ENCODE measurements at regions not wholly inside any gene's neighbourhood (a gene's known extent, or its start where the extent isn't known, plus 50 kb on each side); places are given as distances from the start of the nearest gene placed in this dataset.

GRCh38 chr12:18165889-18166288 lies 75.9 kb upstream of the RERGL start:
- H3K4me3 ChIP-seq (replicated peaks in 1 of 2; ENCODE audit: low read depth in 2 of 2, low read length in 2 of 2), result no peak overlapping the region
- TF ChIP-seq, protein P1, sequence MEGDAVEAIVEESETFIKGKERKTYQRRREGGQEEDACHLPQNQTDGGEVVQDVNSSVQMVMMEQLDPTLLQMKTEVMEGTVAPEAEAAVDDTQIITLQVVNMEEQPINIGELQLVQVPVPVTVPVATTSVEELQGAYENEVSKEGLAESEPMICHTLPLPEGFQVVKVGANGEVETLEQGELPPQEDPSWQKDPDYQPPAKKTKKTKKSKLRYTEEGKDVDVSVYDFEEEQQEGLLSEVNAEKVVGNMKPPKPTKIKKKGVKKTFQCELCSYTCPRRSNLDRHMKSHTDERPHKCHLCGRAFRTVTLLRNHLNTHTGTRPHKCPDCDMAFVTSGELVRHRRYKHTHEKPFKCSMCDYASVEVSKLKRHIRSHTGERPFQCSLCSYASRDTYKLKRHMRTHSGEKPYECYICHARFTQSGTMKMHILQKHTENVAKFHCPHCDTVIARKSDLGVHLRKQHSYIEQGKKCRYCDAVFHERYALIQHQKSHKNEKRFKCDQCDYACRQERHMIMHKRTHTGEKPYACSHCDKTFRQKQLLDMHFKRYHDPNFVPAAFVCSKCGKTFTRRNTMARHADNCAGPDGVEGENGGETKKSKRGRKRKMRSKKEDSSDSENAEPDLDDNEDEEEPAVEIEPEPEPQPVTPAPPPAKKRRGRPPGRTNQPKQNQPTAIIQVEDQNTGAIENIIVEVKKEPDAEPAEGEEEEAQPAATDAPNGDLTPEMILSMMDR (IDR thresholded peaks at IDR 0.05; ENCODE audit: low read depth, low read length), result no peak
- DNase-seq (ENCODE audit: low read depth in 2 of 2), result no peak

- peak; percentile 59 to 62 for DNase-seq (ENCODE audit: low read depth in 2 of 2)
- H3K4me3 ChIP-seq (replicated peaks in 1 of 2; ENCODE audit: low read depth in 2 of 2, low read length in 2 of 2), result peak overlapping the region in 1 of 2 donors; percentile 6
- TF ChIP-seq, protein P1 (IDR thresholded peaks at IDR 0.05; ENCODE audit: low read depth, low read length), result no peak
Observed at GRCh38 chr12:18165422-18165871, 75.5 kb upstream of the RERGL start.

DNA sequence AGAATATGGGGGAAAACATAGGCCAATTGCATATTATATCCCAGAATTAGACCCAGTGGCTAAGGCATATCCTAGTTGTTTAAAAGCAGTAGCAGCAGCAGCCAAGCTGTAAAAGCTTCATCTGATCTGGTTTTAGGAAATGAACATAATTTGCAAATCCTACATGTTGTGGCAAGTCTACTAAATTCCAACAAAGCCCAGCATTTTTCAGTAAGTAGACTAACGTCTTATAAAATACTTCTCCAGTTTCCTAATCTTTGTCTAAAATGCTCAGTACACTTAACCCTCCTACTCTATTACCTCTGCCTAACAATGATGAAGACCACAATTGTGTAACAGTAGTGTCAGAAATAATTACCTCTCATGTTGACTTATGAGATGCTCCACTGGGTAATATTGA lies 70.9 kb upstream of the RERGL start:
- no peak overlapping the region for H3K4me3 ChIP-seq (replicated peaks in 1 of 2; ENCODE audit: low read depth in 2 of 2, low read length in 2 of 2)
- no peak for DNase-seq (ENCODE audit: low read depth in 2 of 2)
- TF ChIP-seq, protein P1 (IDR thresholded peaks at IDR 0.05; ENCODE audit: low read depth, low read length), result no peak

DNA sequence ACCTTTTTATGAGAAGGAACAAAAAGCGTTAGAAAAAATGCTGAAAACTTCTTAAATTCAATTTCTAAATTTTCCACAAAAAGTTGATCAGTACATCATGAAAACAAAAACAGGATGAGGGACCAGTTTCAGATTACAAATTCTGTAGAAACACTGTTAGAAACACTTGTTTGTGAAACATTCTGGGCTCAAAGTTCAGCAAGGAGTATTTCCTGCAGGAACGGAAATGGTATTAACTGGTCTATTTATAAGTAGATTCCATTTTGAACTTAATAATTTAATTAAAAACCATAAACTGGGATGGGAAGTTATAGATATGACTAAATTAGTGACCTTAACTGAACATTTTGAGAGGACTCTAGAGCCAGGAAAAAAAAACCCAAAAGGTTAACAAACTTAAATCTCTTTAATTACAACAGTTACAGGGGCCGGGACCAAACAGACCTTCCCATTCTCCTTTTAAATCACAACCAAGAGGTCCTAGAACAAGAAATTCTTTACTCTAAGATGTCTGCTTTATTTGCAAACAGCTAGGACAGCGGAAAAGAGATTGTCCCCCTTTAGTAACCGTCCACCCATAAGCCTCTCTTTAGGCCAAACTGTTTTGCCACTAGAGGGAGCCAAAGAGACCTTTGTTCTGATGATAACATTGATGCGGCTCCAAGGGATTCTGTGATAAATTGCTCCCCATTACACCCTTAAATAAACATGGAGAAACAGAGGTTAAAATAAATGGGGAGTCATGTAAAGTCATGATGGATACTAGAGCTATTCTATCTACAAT lies 69.0 kb upstream of the RERGL start:
- H3K4me3 ChIP-seq (replicated peaks in 1 of 2; ENCODE audit: low read depth in 2 of 2, low read length in 2 of 2), result no peak overlapping the region
- DNase-seq (ENCODE audit: low read depth in 2 of 2), result peak; percentile 36 to 63
- TF ChIP-seq, protein P1 (IDR thresholded peaks at IDR 0.05; ENCODE audit: low read depth, low read length), result peak; percentile 88

GRCh38 chr12:18153826-18154225 lies 63.8 kb upstream of the RERGL start:
- H3K4me3 ChIP-seq (replicated peaks in 1 of 2; ENCODE audit: low read depth in 2 of 2, low read length in 2 of 2), result no peak overlapping the region
- TF ChIP-seq, protein P1 (IDR thresholded peaks at IDR 0.05; ENCODE audit: low read depth, low read length), result no peak
- no peak for DNase-seq (ENCODE audit: low read depth in 2 of 2)

- H3K4me3 ChIP-seq (replicated peaks in 1 of 2; ENCODE audit: low read depth in 2 of 2, low read length in 2 of 2), result no peak overlapping the region
- TF ChIP-seq, protein P1 (IDR thresholded peaks at IDR 0.05; ENCODE audit: low read depth, low read length), result no peak
- DNase-seq (ENCODE audit: low read depth in 2 of 2), result peak in 1 of 2 donors; percentile 48
Observed at GRCh38 chr12:18151036-18151435, 61.0 kb upstream of the RERGL start.

All from cardiac fibroblast (primary cell).